Neural cell (in vitro differentiated cells): ENCODE measurements at regions not wholly inside any gene's neighbourhood (a gene's known extent, or its start where the extent isn't known, plus 50 kb on each side); places are given as distances from the start of the nearest gene placed in this dataset.
"Not testable (repeated sequence)": the region's sequence is repeated elsewhere in the genome, so short reads cannot be mapped to it uniquely, and the experiment has no call there.

Experiments
- H2AFZ ChIP-seq: fragments of 200-600, 300-800 bp; sonication (generic), shearing (Covaris generic); 2 replicates; pipeline ENCODE4 v1.6.0; 2014; ENCODE audit warnings: low read depth, mild to moderate bottlenecking, antibody characterized with exemption, low read length, moderate library complexity
- H3F3A ChIP-seq: fragments of 200-600 bp; shearing (Covaris generic); 2 replicates; pipeline ENCODE4 v1.6.1; 2016; ENCODE audit warnings: mild to moderate bottlenecking, moderate library complexity, mixed read lengths, antibody characterized with exemption, low read length; ENCODE audit not compliant: insufficient read depth, poor library complexity, severe bottlenecking
- H3K27ac ChIP-seq: fragments of 200-600, 300-800 bp; sonication (generic), shearing (Covaris generic); 2 replicates; pipeline ENCODE4 v1.5.1; 2014; ENCODE audit warnings: mild to moderate bottlenecking, low read length, moderate library complexity
- H3K27me3 ChIP-seq: fragments of 300-800, 200-600 bp; sonication (generic), shearing (Covaris generic); 2 replicates; pipeline ENCODE4 v1.6.0; 2014; ENCODE audit warnings: mild to moderate bottlenecking, low read depth, low read length, moderate library complexity; ENCODE audit not compliant: insufficient read depth
- H3K36me3 ChIP-seq: fragments of 300-800, 200-600 bp; sonication (generic), shearing (Covaris generic); 2 replicates; pipeline ENCODE4 v1.5.1; 2014; ENCODE audit warnings: mild to moderate bottlenecking, antibody characterized with exemption, low read length, moderate library complexity; ENCODE audit not compliant: insufficient read depth
- H3K4me2 ChIP-seq: fragments of 300-800, 200-600 bp; sonication (generic), shearing (Covaris generic); 2 replicates; pipeline ENCODE4 v1.6.0; 2014; ENCODE audit warnings: mild to moderate bottlenecking, low read length
- H3K4me3 ChIP-seq: fragments of 300-800, 200-600 bp; sonication (generic), shearing (Covaris generic); 2 replicates; pipeline ENCODE4 v1.5.1; 2014; ENCODE audit warnings: mild to moderate bottlenecking, low read length, moderate library complexity
- H3K79me2 ChIP-seq: fragments of 200-600 bp; shearing (Covaris generic); replicated peaks from 2 replicates; pipeline ENCODE4 v1.6.0; 2014; ENCODE audit warnings: mild to moderate bottlenecking, low read length, moderate library complexity; ENCODE audit not compliant: insufficient read depth
- H3K9ac ChIP-seq: fragments of 300-800, 200-600 bp; sonication (generic), shearing (Covaris generic); 2 replicates; pipeline ENCODE4 v1.6.1; 2016; ENCODE audit warnings: mild to moderate bottlenecking, low read length, mixed read lengths
- H3K9me2 ChIP-seq: fragments of 200-600 bp; shearing (Covaris generic); 2 replicates; pipeline ENCODE4 v1.6.1; 2016; ENCODE audit warnings: mild to moderate bottlenecking, low read length, mixed read lengths; ENCODE audit not compliant: insufficient read depth
- H3K9me3 ChIP-seq: fragments of 200-600, 300-800 bp; sonication (generic), shearing (Covaris generic); 2 replicates; pipeline ENCODE4 v1.6.1; 2016; ENCODE audit warnings: mild to moderate bottlenecking, mixed run types, low read length, moderate library complexity, mixed read lengths
- H4K20me1 ChIP-seq: fragments of 200-600 bp; shearing (Covaris generic); 2 replicates; pipeline ENCODE4 v1.6.1; 2016; ENCODE audit warnings: mild to moderate bottlenecking, mixed run types; ENCODE audit not compliant: insufficient read depth
- CTCF ChIP-seq: fragments of 450-650 bp; IDR thresholded peaks from 2 replicates; pipeline ENCODE4 v1.5.1; 2014; ENCODE audit warnings: antibody characterized with exemption, mild to moderate bottlenecking, moderate library complexity; ENCODE audit not compliant: poor library complexity, severe bottlenecking
- EP300 ChIP-seq: fragments of 450-650 bp; conservative IDR thresholded peaks from 2 replicates; pipeline ENCODE4 v1.6.1; 2014; ENCODE audit warnings: antibody characterized with exemption, mild to moderate bottlenecking, moderate library complexity; ENCODE audit not compliant: poor library complexity, severe bottlenecking
- EZH2 ChIP-seq: fragments of 200-600, 300-800 bp; shearing (Covaris generic), sonication (generic); IDR thresholded peaks from 2 replicates; pipeline ENCODE4 v1.6.1; 2014; ENCODE audit warnings: antibody characterized with exemption, low read length, borderline replicate concordance, mild to moderate bottlenecking; ENCODE audit not compliant: insufficient read depth, poor library complexity, severe bottlenecking
- MXI1 ChIP-seq: fragments of 450-650 bp; conservative IDR thresholded peaks from 2 replicates; pipeline ENCODE4 v1.6.1; 2014; ENCODE audit warnings: antibody characterized with exemption, mild to moderate bottlenecking; ENCODE audit not compliant: poor library complexity, severe bottlenecking
- POLR2AphosphoS5 ChIP-seq: IDR thresholded peaks from 2 replicates; pipeline ENCODE4 v1.6.1; 2012
- RAD21 ChIP-seq: fragments of 450-650 bp; conservative IDR thresholded peaks from 2 replicates; pipeline ENCODE4 v1.6.1; 2014; ENCODE audit warnings: antibody characterized with exemption, mild to moderate bottlenecking, moderate library complexity
- REST ChIP-seq: IDR thresholded peaks from 2 replicates; pipeline ENCODE4 v1.6.1; 2012; ENCODE audit warnings: borderline replicate concordance
- SMC3 ChIP-seq: fragments of 450-650 bp; conservative IDR thresholded peaks from 2 replicates; pipeline ENCODE4 v1.6.1; 2014; ENCODE audit warnings: antibody characterized with exemption, mild to moderate bottlenecking, moderate library complexity; ENCODE audit not compliant: poor library complexity
- TAF1 ChIP-seq: IDR thresholded peaks from 2 replicates; pipeline ENCODE4 v1.6.1; 2012; ENCODE audit warnings: low read depth

- Histone ChIP-seq H3K9ac (no peak overlapping the region), H3K36me3 (no peaks in the 10 kb centered on the region), H2AFZ (no peak overlapping the region), H3K27ac (no peak overlapping the region), H3K4me2 (no peak overlapping the region), H3K9me2 (no peaks in the 10 kb centered on the region), H3K9me3 (no peaks in the 10 kb centered on the region), H3K27me3 (no peaks in the 10 kb centered on the region), H4K20me1 (no peaks in the 10 kb centered on the region), H3K4me3 (no peak overlapping the region), H3F3A (no peaks in the 10 kb centered on the region), H3K79me2 (no peaks in the 10 kb centered on the region)
- TF ChIP-seq EZH2, result no peak
These were observed 67.5 kb upstream of the SMAD6 start for GRCh38 chr15:66634540-66634939.

- H3K4me2 ChIP-seq, result no peak overlapping the region
- no peaks in the 10 kb centered on the region for H4K20me1 ChIP-seq
- TF ChIP-seq SMC3 (no peak), RAD21 (no peak), CTCF (no peak)
- no peak overlapping the region for H3K9ac ChIP-seq
- no peak overlapping the region for H2AFZ ChIP-seq
- H3K79me2 ChIP-seq, result no peaks in the 10 kb centered on the region
- H3K27ac ChIP-seq, result no peak overlapping the region
- H3K9me2 ChIP-seq, result no peaks in the 10 kb centered on the region
- H3K27me3 ChIP-seq, result no peaks in the 10 kb centered on the region
- H3F3A ChIP-seq, result no peaks in the 10 kb centered on the region
- H3K9me3 ChIP-seq, result no peaks in the 10 kb centered on the region
- H3K36me3 ChIP-seq, result no peaks in the 10 kb centered on the region
- H3K4me3 ChIP-seq, result no peak overlapping the region
These were observed 67.0 kb upstream of the SMAD6 start for GRCh38 chr15:66635006-66635405.

GRCh38 chr15:66635817-66636216 is 66.2 kb upstream of the SMAD6 start:
- no peak overlapping the region for H3K4me2 ChIP-seq
- no peaks in the 10 kb centered on the region for H4K20me1 ChIP-seq
- H3K4me3 ChIP-seq, result no peak overlapping the region
- H3K36me3 ChIP-seq, result no peaks in the 10 kb centered on the region
- no peak overlapping the region for H3K9ac ChIP-seq
- no peaks in the 10 kb centered on the region for H3K9me2 ChIP-seq
- H3K27me3 ChIP-seq, result no peaks in the 10 kb centered on the region
- TF ChIP-seq EP300 (no peak), REST (no peak), TAF1 (no peak), RAD21 (no peak), CTCF (no peak), SMC3 (no peak), MXI1 (no peak), EZH2 (no peak), POLR2AphosphoS5 (no peak)
- H3K9me3 ChIP-seq, result no peaks in the 10 kb centered on the region
- no peaks in the 10 kb centered on the region for H3F3A ChIP-seq
- no peak overlapping the region for H2AFZ ChIP-seq
- H3K27ac ChIP-seq, result no peak overlapping the region
- H3K79me2 ChIP-seq, result no peaks in the 10 kb centered on the region

- not testable (repeated sequence) for H3K9me3 ChIP-seq, H3K4me2 ChIP-seq, H4K20me1 ChIP-seq, H3K27me3 ChIP-seq, H3K27ac ChIP-seq, H3K36me3 ChIP-seq, H3K4me3 ChIP-seq, H3K9ac ChIP-seq, H3K9me2 ChIP-seq, H2AFZ ChIP-seq, H3K79me2 ChIP-seq, H3F3A ChIP-seq
These were observed 65.0 kb upstream of the SMAD6 start for GRCh38 chr15:66637044-66637443.
